Tibial nerve (tissue), 4 donors: ENCODE measurements at regions not wholly inside any gene's neighbourhood (a gene's known extent, or its start where the extent isn't known, plus 50 kb on each side); places are given as distances from the start of the nearest gene placed in this dataset.

Source experiments
- DNase-seq, 2 donors: peaks; one replicate each; pipeline ENCODE4 v3.0.0-alpha.2; 2019; ENCODE audit warnings: low spot score in 2 of 2
- H3K27ac ChIP-seq, 4 donors: fragments of 200-600 bp; sonication (generic) in 3 of 4; one replicate each; pipeline ENCODE4 v1.5.1; 2017 to 2019; ENCODE audit warnings: mild to moderate bottlenecking in 1 of 4
- H3K27me3 ChIP-seq, 2 donors: fragments of 200-600 bp; sonication (generic) in 1 of 2; one replicate each; pipeline versions ENCODE4 v1.5.1 to v1.6.0; 2017 to 2019
- H3K36me3 ChIP-seq, 3 donors: fragments of 200-600 bp; sonication (generic); one replicate each; pipeline ENCODE4 v1.5.1; 2018 to 2019
- H3K4me1 ChIP-seq, 4 donors: fragments of 200-600 bp; sonication (generic) in 3 of 4; one replicate each; pipeline ENCODE4 v1.5.1; 2017 to 2019
- H3K4me3 ChIP-seq, 4 donors: fragments of 200-600 bp; sonication (generic) in 3 of 4; one replicate each; pipeline ENCODE4 v1.5.1; 2017 to 2019; ENCODE audit warnings: mild to moderate bottlenecking in 1 of 4, moderate library complexity in 1 of 4
- H3K9me3 ChIP-seq, 4 donors: fragments of 200-600 bp; sonication (generic) in 3 of 4; one replicate each; pipeline ENCODE4 v1.5.1; 2017 to 2019
- EP300 ChIP-seq, 2 donors: sonication (generic); formaldehyde crosslinking; IDR thresholded peaks; one replicate each; pipeline ENCODE4 v1.6.1; 2017; ENCODE audit warnings: antibody characterized with exemption in 2 of 2, mild to moderate bottlenecking in 1 of 2
- POLR2A ChIP-seq, 2 donors: fragments of 450-650 bp; IDR thresholded peaks; one replicate each; pipeline ENCODE4 v1.6.1; 2017; ENCODE audit warnings: antibody characterized with exemption in 2 of 2, mild to moderate bottlenecking in 2 of 2, moderate library complexity in 2 of 2
- WGBS, 2 donors: methylation state at CpG; one replicate each; pipeline ENCODE4 v1.1.5; 2018; 5-methylcytosine and 5-hydroxymethylcytosine counted together
- TF ChIP-seq, protein P1 (sequence below), 5 experiments: fragments of 200-600 bp in 3 of 5; fragments of 450-650 bp in 2 of 5; sonication (generic) in 3 of 5; IDR thresholded peaks; one replicate each; pipeline ENCODE4 v1.5.1; 2016 to 2019; ENCODE audit warnings: antibody characterized with exemption in 5 of 5, mild to moderate bottlenecking in 3 of 5, moderate library complexity in 2 of 5

DNA sequence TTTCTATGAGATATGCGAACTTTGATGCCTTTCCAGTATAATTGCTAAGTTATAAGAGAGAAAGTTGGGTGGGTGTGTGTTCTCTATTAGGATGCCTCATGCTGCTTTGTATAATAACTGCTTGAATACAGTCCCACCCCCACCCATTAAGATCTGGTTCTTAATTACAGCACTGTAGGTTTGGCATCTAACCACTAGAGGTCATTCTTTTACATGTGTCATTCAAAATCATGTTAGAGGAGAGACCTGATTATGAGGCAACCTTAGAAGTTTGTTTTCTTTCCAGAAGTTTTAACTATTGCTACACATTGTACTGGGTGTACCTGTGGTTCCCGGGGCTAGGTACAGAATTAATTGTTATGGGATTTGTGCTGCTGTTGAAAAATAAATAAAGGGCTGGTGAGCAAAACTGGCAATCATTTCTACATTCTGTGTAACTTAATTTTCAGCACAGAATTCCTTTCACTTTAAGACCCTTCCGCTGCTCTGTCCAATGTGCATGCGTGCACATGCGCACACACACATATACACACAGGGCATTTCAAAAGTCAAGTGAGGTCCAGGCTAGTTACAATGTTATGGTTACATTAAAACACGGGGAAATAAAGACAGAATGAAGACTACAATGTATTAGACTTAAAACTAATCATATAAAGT, 1156.3 kb downstream of the SORCS3 start:
- no peak for DNase-seq
- 39 to 53% methylated on average over 6 of the region's 6 CpGs for whole genome bisulfite sequencing, 2 donors

DNA sequence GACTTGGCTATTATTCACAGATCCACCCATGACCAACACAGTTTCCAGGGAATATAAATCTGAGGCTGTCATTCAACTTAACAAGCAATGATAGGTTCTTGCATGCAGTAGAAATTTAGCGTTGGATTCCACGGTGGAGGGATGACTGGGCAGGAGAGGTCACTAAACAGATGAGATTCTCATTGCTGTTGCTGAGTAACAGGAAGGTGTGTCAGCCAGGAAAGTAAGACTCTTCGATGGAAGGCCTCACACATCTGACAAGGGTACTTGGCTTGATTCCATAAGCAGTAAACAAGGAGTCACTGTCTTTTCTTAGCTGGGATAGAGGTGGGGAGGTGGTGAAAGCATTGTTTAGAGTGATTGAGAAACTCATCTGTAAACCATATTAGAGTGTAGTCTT, 1152.0 kb downstream of the SORCS3 start:
- TF ChIP-seq EP300 (IDR thresholded peaks at IDR 0.05): no peak
- no peak for TF ChIP-seq POLR2A (IDR thresholded peaks at IDR 0.05)
- TF ChIP-seq, protein P1, sequence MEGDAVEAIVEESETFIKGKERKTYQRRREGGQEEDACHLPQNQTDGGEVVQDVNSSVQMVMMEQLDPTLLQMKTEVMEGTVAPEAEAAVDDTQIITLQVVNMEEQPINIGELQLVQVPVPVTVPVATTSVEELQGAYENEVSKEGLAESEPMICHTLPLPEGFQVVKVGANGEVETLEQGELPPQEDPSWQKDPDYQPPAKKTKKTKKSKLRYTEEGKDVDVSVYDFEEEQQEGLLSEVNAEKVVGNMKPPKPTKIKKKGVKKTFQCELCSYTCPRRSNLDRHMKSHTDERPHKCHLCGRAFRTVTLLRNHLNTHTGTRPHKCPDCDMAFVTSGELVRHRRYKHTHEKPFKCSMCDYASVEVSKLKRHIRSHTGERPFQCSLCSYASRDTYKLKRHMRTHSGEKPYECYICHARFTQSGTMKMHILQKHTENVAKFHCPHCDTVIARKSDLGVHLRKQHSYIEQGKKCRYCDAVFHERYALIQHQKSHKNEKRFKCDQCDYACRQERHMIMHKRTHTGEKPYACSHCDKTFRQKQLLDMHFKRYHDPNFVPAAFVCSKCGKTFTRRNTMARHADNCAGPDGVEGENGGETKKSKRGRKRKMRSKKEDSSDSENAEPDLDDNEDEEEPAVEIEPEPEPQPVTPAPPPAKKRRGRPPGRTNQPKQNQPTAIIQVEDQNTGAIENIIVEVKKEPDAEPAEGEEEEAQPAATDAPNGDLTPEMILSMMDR (IDR thresholded peaks at IDR 0.05): no peak
- H3K4me1 ChIP-seq: peaks cover 0 to 3% (median 0%) of the 10 kb centered on the region in 4 donors
- no peak overlapping the region for H3K27ac ChIP-seq
- H3K4me3 ChIP-seq: no peak overlapping the region
- H3K9me3 ChIP-seq: no peaks in the 10 kb centered on the region
- no peaks in the 10 kb centered on the region for H3K36me3 ChIP-seq
- no peaks in the 10 kb centered on the region for H3K27me3 ChIP-seq
- 44 to 47% methylated on average over 3 of the region's 3 CpGs for whole genome bisulfite sequencing, 2 donors
- no peak for DNase-seq

More for the DNA sequence above, 1156.3 kb downstream of the SORCS3 start:
- no peak overlapping the region for H3K4me3 ChIP-seq
- peaks cover 0 to under 1% (median 0%) of the 10 kb centered on the region in 4 donors for H3K4me1 ChIP-seq
- H3K27me3 ChIP-seq: no peaks in the 10 kb centered on the region
- no peaks in the 10 kb centered on the region for H3K9me3 ChIP-seq
- H3K36me3 ChIP-seq: no peaks in the 10 kb centered on the region
- TF ChIP-seq EP300 (IDR thresholded peaks at IDR 0.05) (no peak), POLR2A (IDR thresholded peaks at IDR 0.05) (no peak)
- TF ChIP-seq, protein P1 (IDR thresholded peaks at IDR 0.05): peak; percentile 39 to 62 (median 52)
- no peak overlapping the region for H3K27ac ChIP-seq

DNA sequence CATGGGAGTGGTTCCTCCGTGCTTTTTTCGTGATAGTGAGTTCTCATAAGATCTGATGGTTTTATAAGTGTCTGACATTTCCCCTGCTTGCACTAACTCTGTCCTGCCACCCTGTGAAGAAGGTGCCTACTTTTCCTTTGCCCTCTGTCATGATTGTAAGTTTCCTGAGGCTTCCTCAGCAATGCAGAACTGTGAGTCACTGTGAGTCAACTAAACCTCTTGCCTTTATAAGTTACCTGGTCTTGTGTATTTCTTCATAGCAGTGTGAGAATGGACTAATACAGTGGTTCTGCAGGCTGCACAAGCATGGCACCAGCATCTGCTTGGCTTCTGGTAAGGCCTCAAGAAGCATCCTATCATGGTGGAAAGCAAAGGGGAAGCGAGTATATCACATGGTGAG, 1144.6 kb downstream of the SORCS3 start:
- Histone ChIP-seq H3K9me3 (peaks cover 0 to 4% (median 0%) of the 10 kb centered on the region in 4 donors), H3K36me3 (no peaks in the 10 kb centered on the region), H3K27me3 (no peaks in the 10 kb centered on the region), H3K4me3 (no peak overlapping the region), H3K4me1 (no peaks in the 10 kb centered on the region), H3K27ac (no peak overlapping the region)
- WGBS, 2 donors: 56 to 66% methylated on average over 3 of the region's 3 CpGs
- no peak for TF ChIP-seq POLR2A (IDR thresholded peaks at IDR 0.05)
- TF ChIP-seq EP300 (IDR thresholded peaks at IDR 0.05): no peak
- TF ChIP-seq, protein P1 (IDR thresholded peaks at IDR 0.05): no peak
- DNase-seq: no peak

GRCh38 chr10:105783936-105784483, 1142.9 kb downstream of the SORCS3 start:
- Histone ChIP-seq H3K27ac (no peak overlapping the region), H3K9me3 (peaks cover 0 to 4% (median 0%) of the 10 kb centered on the region in 4 donors), H3K4me3 (no peak overlapping the region), H3K36me3 (no peaks in the 10 kb centered on the region), H3K4me1 (no peaks in the 10 kb centered on the region), H3K27me3 (no peaks in the 10 kb centered on the region)
- WGBS, 2 donors: 66 to 73% methylated on average over 7 of the region's 7 CpGs
- TF ChIP-seq EP300 (IDR thresholded peaks at IDR 0.05): no peak
- TF ChIP-seq, protein P1 (IDR thresholded peaks at IDR 0.05): no peak
- no peak for TF ChIP-seq POLR2A (IDR thresholded peaks at IDR 0.05)
- no peak for DNase-seq

- WGBS, 2 donors: 33 to 37% methylated on average over 1 of the region's 1 CpG
- Histone ChIP-seq H3K4me1 (no peaks in the 10 kb centered on the region), H3K9me3 (no peaks in the 10 kb centered on the region)
These were observed 1133.8 kb downstream of the SORCS3 start for GRCh38 chr10:105774881-105775280.

More at GRCh38 chr10:105774881-105775280, 1133.8 kb downstream of the SORCS3 start:
- Histone ChIP-seq H3K27me3 (no peaks in the 10 kb centered on the region), H3K4me3 (no peak overlapping the region), H3K36me3 (no peaks in the 10 kb centered on the region), H3K27ac (no peak overlapping the region)
- DNase-seq: no peak
- no peak for TF ChIP-seq POLR2A (IDR thresholded peaks at IDR 0.05)
- no peak for TF ChIP-seq EP300 (IDR thresholded peaks at IDR 0.05)
- TF ChIP-seq, protein P1 (IDR thresholded peaks at IDR 0.05): no peak
